Kasumi-1 (cell line): ENCODE measurements at regions not wholly inside any gene's neighbourhood (a gene's known extent, or its start where the extent isn't known, plus 50 kb on each side); places are given as distances from the start of the nearest gene placed in this dataset.
"Not testable (repeated sequence)": the region's sequence is repeated elsewhere in the genome, so short reads cannot be mapped to it uniquely, and the experiment has no call there.

ENCODE experiments used
- DNase-seq, 2 experiments: peaks; one replicate each; lab custom pipeline; 2025; lab: John Stamatoyannopoulos, UW

GRCh38 chr12:107826276-107826675 lies 51.8 kb downstream of the ASCL4 start:
- no peak for DNase-seq

GRCh38 chr12:107829271-107829670 lies 54.8 kb downstream of the ASCL4 start:
- no peak for DNase-seq

DNA sequence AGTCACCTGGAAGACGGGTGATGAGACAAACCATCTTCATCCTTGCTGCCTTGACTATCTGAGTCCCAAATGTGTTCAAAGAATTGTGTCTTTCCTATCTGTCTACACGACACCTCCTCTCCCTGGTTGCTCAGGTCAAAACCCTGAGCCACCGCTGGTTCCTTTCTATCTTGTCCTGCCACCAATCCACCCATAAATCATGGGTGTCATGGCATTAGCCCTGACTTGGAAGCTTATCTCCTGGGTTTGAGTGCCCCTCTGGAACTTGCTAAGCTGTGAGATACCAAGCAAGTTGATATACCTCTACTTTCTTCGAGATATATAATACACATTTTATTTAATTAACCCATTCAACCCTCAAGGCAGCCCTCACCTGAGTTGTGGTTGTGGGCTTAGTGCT lies 57.9 kb downstream of the ASCL4 start:
- no peak for DNase-seq

- no peak for DNase-seq
These were observed 65.7 kb downstream of the ASCL4 start for GRCh38 chr12:107840186-107840585.

- no peak for DNase-seq
These were observed 69.1 kb downstream of the ASCL4 start for GRCh38 chr12:107843351-107844311.

DNA sequence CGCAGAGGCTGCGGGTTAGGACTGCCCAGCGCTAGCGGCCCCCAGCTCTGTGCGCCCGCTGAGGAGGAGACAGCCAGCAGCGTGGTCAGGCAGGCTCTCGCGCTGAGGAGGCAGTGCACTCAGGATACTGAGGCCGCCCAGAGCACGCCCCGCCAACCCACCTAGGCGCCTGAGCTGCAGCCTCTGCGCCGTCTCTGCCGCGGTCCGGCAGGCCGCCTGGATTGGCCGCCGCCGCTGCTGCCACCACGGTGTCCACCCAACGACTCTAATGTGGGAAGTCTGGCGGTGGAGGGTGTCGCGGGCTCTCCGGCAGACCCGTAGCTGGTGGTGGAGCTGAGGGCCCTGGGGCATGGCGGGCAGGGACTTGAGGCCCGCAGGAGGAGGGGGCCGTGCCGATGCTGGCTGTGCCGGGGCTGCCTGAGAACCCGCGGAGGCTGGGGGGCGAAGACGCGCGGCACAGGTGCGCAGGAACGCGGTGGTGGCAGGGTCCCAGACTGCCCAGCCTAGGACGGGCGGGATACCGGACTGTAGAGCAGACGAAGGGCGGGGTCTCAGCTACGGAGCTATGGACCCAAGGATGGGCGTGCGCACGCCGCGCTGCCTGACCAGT lies 69.9 kb downstream of the ASCL4 start:
- DNase-seq: no peak

DNA sequence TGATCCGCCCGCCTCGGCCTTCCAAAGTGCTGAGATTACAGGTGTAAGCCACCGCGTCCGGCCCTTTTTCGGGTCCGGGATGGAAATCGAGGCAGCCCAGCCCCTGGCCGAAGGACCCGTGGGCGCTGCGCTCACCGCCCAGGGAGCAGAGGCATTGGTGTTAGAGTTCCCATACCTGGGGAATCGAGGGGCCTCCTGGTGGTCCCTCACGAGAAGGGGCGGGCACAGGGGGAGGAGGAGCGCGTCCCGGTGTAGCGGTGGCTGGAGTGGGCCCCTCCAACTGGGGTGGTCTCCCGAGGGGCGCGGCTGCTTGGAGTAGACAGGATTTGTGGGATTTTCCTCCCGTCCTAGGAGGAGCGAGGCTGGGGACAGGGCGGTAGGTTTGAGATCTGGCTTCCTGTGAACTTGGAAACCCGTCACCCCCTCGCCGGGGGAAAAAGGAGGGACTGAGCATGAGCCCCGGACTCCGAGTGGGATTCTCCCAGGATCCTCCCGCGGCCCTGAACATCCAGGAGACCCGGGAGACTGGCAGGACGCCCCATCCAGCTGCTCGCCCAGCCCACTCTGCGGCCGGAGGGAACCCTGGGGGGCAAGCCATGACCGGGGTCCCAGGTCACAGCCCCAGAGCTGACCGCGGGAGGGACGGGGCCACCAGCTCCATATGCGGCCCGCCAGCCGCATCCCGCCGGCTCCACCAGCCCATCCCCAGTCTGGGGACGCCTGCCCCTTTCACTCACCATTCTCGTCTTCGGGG lies 70.9 kb downstream of the ASCL4 start:
- no peak for DNase-seq

DNA sequence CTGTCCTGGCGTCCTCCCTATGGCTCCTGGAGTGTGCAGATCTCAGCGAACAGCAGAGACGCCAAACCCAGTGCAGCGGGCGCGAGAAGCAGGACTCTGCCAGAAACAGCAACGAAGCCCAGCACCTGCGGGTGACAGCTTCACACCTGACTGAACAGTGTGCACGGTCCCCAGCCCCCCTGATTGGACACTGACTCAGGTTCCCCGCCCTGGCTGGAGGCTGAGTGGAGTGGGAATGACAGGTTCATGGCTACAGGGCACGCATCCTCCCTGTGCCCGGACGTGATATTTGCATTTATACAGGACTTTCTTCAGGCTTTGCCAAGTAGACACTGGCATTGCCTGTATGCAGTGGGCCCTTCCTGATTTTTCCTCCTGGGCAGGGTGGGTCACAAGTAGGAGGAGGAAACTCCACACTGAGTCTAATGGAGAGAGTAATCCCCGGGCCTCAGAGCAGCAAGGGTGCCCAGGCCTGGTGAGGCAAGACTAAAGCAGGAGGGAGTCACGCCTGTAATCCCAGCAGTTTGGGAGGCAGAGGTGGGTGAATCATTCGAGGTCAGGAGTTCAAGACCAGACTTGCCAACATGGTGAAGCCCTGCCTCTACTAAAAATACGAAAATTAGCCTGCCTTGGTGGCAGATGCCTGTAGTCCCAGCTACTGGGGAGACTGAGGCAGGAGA lies 71.6 kb downstream of the ASCL4 start:
- DNase-seq: no peak

DNA sequence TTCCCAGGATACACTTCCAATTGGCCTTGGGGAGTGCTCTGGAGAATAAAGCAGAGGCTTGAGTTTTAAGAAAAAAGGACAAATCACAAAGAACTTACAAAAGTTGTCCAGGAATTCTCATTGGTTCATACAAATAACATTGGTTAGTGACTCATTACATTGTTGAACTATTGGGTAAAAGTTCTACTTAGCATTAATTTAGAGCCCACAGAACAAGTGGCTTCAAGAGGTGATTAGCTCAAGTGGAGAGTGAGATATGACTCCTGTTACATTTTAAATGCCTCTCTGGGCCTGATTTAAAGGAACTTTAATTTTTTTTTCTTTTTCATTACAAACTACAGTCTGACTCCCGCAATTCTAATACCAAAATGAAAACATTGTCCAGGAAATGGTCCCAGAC lies 72.9 kb downstream of the ASCL4 start:
- no peak for DNase-seq

DNA sequence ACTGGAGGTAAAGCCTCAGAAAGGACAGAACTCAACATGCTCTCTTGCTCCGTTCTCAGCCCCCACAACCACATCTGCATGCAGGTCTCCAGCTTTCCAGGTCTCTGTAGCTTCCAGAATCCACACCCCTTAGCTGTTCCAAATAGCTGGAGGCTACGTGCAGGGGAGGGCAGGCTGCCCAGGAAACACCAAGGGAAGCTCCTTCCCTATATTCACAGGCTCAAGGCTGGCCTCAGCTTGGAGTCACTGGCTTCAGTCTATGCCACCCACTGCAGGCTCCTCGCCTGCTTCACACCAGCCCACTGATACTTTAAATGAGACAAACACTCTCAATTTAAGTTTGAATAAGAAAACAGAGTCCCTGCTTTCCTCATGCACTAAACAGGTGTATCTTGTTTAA lies 73.3 kb downstream of the ASCL4 start:
- no peak for DNase-seq

DNA sequence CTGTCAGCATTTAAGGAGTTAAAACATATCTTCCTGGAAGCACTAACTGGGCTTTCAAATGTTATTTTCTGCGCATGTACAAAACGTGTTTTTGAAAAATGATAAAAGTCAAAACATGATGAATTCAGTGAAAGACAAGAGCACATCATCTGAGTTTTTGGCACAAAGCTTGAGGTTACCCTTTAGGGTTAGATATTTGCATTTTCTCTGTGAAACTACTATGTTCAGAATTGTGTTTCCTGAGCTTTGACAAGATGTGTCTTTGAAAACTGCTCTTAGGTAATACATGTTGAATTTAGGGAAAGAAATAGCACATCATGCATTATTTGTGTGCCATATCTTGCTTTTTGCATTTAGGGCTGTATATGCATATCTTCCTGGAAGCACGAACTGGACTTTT lies 79.0 kb downstream of the ASCL4 start:
- DNase-seq: no peak

- no peak for DNase-seq
These were observed 81.0 kb downstream of the ASCL4 start for GRCh38 chr12:107855471-107855870.

- no peak for DNase-seq
These were observed 81.6 kb downstream of the ASCL4 start for GRCh38 chr12:107856096-107856495.

GRCh38 chr12:107857191-107857590 lies 82.7 kb downstream of the ASCL4 start:
- no peak for DNase-seq

DNA sequence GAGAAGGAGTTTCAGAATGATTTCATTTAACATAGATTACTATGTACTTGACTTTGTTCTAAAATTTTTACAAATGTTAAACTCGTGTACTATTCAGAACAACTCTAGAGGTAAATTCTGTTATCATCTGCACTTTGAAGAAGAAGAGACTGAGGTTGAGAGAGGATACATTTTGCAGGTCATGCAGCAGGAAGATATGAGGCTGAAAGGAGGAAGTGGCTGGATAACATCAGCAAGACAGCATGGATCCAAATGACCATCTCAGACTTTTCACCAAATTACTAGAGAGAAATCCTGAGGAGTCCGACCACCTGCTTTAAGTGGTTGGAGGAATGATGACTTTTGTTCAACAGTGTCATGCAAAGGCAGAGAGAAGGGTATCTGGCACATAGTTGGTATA lies 84.9 kb downstream of the ASCL4 start:
- DNase-seq: no peak

DNA sequence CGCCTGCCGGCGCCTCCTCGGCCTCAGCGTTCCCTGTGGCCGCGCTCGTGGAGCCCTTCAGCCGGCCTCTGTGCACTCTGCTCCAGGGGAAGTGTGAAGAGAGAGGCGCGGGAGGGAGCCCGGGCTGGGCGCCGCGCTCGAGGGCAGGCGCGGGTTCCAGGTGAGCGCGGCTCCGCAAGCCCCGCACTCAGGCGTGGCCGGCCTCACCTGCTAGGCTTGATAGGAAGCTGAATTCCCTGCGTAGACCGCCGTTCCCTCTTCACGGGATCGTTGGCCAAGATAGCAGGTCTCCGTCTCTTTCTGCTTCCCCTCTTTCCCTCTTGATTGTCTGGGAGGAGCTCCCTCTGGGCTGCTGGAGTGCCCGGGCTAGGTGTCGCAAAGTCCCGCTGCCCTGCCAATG lies 89.7 kb downstream of the ASCL4 start:
- DNase-seq: no peak

- DNase-seq: not testable (repeated sequence)
These were observed 90.2 kb downstream of the ASCL4 start for GRCh38 chr12:107864727-107865126.

- DNase-seq: no peak
These were observed 98.7 kb downstream of the ASCL4 start for GRCh38 chr12:107873223-107873622.

- DNase-seq: no peak
These were observed 101.3 kb downstream of the ASCL4 start for GRCh38 chr12:107875786-107876185.

DNA sequence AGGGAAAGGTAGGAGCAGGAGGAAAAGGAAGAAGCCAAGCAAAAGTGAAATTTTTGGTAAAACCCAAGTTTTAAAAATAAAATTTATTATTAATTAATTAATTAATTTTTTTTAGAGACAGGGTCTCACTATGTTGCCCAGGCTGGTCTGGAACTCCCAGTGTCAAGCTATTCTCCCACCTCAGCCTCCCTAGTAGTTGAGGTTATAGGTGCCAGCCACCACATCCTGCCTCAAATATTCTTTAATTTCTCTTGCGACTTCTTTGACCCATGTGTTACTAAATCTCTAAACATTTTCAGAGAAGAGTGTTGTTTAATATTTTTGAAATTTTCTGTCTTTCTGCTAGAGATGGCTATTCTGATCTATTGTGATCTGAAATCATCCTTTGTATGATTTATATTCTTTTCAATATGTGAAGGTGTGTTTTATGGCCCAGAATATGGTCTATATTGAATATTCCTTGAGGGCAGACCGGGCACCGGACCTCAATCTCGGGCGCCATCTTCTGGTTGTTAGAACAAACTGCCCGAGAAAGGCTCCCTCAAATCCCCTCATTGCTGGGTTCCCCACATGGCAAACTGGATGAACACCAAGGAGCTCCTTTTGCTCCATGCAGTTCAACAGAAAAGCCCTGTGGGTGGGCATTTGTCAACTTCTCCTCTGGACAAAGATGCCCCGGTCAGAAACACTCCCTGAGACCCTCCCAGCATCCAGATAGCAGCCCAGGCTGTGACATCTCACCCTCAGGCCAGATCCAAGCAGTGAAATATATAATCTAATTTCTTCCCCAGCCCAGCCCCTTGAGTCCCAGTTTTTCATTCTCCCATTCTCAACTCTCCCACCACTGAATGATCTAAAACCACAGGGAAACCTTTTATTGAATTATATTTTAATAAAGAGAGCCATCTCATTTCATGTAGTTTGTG lies 110.5 kb downstream of the ASCL4 start:
- DNase-seq: peak; percentile 63 to 83

GRCh38 chr12:107888789-107889188 lies 114.3 kb downstream of the ASCL4 start:
- no peak for DNase-seq
